NCI-H524 treated with DMSO at 0.1 percent for 48 hours (cell line): ENCODE measurements at regions not wholly inside any gene's neighbourhood (a gene's known extent, or its start where the extent isn't known, plus 50 kb on each side); places are given as distances from the start of the nearest gene placed in this dataset.

Source experiments
- DNase-seq: peaks from one replicate; lab custom pipeline; 2025; lab: John Stamatoyannopoulos, UW

DNA sequence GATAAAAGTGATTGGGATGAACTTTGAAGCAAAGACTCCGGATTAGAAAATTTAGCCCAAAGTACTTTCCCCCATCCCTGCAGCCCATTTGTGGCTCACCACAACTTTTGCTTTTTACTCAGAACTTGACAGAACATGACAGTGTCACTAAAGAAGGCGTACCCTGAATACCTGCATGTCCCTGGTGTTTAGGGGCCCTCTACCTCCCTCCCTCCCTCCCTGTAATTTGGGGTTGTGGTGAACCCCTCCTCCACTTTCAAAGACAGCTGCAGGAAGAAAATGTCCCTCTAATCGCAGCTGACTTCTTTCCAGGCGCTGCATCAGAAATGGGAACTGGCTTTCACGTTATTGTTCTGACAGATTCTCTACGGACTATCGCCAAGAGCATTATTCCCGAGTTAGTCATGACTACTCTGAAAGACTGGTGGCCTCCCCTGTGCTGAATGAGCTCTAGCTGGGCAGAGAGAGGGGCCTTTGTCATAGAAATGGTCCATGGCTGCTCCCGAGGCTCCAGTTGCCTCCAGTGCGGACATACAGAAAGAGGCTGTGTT lies 93.2 kb upstream of the ARHGEF3 start:
- no peak for DNase-seq

DNA sequence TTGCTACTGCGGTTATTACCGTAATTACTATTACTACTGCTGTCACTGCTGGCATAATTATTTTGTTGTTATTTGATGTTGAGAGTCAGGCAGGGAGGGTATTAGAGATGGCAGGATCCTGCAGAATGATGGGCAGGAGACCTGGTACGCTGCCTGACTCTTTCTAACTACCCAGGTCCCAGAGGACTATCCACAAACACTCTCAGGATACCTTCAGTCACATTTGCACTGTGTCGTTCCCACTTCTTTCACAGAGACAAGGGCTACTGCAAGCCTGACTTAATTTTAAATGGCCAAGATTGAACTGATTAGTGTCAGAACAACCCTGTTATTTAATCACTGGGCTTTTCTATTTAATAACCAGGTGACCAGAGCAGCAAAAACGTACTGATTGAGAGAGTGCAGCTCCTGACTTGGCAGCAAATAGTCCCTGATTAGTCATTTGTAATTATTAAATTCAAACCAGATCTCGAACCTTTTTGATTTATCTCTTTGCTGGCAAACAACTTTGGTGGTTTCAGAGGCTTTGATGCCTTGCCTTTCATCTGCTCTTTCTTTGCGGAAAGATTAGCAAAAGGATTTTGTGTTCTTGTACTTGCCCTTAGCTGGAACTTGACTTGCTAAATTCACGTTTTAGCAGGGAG lies 88.8 kb upstream of the ARHGEF3 start:
- DNase-seq = no peak

- DNase-seq = no peak
Measured at GRCh38 chr3:56889131-56889530, 87.4 kb upstream of the ARHGEF3 start.

DNA sequence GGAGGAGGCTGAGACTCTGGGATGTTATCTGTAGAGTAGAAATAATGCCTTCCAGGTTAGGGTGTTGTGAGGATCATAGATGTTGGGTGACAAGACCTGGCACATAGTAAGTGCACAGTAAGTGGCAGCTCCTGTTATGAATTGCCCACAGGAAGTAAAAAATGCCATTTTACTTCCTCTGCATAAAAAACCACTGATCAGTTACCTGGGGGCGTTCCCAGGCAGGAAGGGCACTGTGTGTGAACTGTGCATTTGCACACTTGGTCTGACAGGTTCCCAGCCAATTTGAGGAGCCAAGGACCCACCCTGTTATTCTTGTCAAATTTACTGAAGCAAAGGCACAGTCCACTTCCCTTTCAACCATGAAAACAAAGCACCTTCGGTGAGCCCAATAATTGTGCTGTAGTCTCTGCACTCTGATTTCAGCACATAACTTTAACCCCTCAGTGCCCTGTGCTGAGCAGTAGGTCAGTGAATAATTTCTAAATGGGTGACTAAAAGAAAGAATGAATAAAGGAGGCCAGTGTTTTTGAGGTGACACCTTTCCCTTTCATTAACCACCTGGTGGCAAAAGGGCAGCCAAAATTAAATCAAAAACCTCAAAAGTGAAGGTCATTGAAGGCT lies 85.8 kb upstream of the ARHGEF3 start:
- no peak for DNase-seq

DNA sequence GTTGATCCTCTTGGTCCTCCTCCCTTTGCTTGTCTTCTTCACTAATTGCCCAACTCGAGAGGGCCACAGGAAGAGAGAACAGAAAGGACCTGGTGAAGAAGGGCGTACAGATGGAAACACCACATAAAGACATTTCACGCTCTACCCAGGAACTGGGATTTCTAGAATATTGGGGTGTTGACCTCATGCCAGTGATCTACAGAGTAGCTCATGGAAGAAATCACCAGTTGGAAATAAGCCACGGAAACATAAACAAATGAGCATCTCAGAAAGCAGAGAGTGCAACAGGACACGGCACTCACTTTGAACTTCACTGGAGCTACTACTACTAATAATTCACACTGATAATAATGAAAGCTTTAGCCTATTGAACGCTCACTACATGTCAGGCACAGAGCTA lies 84.6 kb upstream of the ARHGEF3 start:
- no peak for DNase-seq

- no peak for DNase-seq
Measured at GRCh38 chr3:56885879-56886278, 84.1 kb upstream of the ARHGEF3 start.

GRCh38 chr3:56885453-56885852 lies 83.7 kb upstream of the ARHGEF3 start:
- DNase-seq = no peak

- no peak for DNase-seq
Measured at GRCh38 chr3:56884387-56884786, 82.6 kb upstream of the ARHGEF3 start.

GRCh38 chr3:56883828-56884227 lies 82.1 kb upstream of the ARHGEF3 start:
- DNase-seq = no peak

GRCh38 chr3:56882896-56883295 lies 81.1 kb upstream of the ARHGEF3 start:
- no peak for DNase-seq

- DNase-seq = no peak
Measured at GRCh38 chr3:56881841-56882240, 80.1 kb upstream of the ARHGEF3 start.

- no peak for DNase-seq
Measured at GRCh38 chr3:56880720-56881575, 79.2 kb upstream of the ARHGEF3 start.

- DNase-seq = no peak
Measured at GRCh38 chr3:56879436-56880215, 77.9 kb upstream of the ARHGEF3 start.

GRCh38 chr3:56878074-56878473 lies 76.3 kb upstream of the ARHGEF3 start:
- DNase-seq = no peak

- DNase-seq = no peak
Measured at GRCh38 chr3:56876916-56877315, 75.2 kb upstream of the ARHGEF3 start.

DNA sequence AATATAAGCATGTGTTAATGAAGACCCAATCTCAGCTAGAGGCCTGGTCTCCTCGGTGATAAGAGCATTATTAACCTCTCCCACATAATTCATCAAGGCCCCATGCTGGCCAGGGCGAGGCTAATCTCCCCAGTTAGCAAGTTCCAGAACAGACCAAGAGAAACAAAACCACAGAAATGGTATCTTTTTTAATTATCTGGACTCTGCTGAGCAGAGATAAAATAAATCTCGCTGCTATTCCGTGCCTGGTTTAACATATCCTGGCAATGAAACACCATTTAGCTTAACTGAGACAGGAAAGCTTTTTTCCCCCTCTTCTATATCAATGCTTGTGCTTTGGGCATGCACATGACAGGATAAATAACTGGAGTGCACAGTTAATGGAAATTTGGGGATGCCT lies 72.5 kb upstream of the ARHGEF3 start:
- DNase-seq = no peak

- no peak for DNase-seq
Measured at GRCh38 chr3:56870436-56870835, 68.7 kb upstream of the ARHGEF3 start.

- DNase-seq = no peak
Measured at GRCh38 chr3:56869157-56869889, 67.6 kb upstream of the ARHGEF3 start.

DNA sequence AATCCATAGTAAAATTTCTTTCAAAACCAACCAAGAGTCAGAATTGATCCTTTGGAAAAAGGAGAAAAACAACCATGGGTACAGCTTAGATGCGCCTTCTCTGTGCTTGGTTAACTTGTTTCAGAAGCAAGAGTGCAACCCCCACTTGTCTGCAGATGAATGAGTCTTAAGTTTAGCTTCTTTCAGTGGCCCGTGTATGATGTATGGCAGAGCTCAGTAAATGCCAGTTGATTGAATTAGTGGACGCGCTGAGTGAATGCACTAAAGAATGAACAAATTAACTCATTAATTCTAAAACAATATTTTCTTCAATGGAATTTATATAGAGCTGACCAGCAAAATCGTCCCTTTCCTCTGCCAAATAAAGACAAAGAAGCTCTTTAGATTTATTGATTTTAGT lies 67.0 kb upstream of the ARHGEF3 start:
- no peak for DNase-seq

DNA sequence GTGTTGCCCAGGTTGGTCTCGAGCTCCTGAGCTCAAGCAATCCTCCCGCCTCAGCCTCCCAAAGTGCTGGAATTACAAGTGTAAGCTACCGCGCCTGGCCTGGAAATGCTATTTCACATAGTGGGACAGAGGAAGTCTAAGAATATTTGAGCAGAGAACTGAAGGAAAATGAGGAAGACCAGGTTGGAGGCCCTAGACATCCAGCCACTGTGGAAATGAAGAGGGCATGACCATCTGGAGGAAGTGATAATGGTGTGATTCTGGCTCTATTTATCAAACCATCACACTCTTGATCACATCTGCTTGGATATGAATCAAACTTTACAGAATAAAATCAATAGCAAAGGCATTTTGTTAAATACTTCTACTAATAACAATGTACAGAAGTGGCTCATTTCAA lies 65.9 kb upstream of the ARHGEF3 start:
- no peak for DNase-seq

DNA sequence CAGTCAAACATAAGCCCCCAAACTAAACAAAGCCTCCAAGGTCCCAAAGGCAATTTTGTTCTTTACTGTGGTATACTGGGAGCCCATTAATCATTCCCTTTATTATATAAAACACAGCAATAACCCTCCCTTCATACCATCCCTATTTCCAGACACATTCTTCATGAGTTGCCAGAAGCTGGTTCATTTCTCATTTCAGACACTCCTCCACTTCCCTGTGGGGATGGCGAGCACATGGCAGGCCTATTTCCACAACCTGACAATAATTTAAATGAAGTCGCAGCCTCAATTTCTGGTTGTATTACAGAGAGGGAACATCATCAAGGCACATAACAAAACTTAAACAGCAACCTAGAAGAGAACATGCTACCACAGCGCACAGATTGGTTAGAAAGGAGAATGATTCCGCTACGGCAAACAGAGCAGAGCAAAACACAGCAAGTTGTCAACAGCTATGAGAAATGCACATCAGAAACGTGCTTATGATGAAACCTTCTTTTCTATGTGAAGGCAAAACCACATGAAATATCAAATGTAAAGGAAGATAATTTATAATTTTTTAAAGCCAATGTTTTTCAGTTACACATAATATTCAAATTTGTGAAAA lies 63.3 kb upstream of the ARHGEF3 start:
- DNase-seq = no peak
